Suprapubic skin (tissue), 4 donors: ENCODE measurements at regions not wholly inside any gene's neighbourhood (a gene's known extent, or its start where the extent isn't known, plus 50 kb on each side); places are given as distances from the start of the nearest gene placed in this dataset.

Experiments
- DNase-seq, 2 donors: peaks; one replicate each; pipeline ENCODE4 v3.0.0-alpha.2; 2019; ENCODE audit warnings: low spot score in 2 of 2
- H3K27ac ChIP-seq: fragments of 200-600 bp; sonication (generic); one replicate; pipeline ENCODE4 v1.5.1; 2019
- H3K27me3 ChIP-seq: fragments of 200-600 bp; sonication (generic); one replicate; pipeline ENCODE4 v1.5.1; 2019
- H3K36me3 ChIP-seq: fragments of 200-600 bp; sonication (generic); one replicate; pipeline ENCODE4 v1.5.1; 2019
- H3K4me1 ChIP-seq: fragments of 200-600 bp; sonication (generic); one replicate; pipeline ENCODE4 v1.5.1; 2019
- H3K4me3 ChIP-seq: fragments of 200-600 bp; sonication (generic); one replicate; pipeline ENCODE4 v1.5.1; 2019; ENCODE audit warnings: mild to moderate bottlenecking
- H3K9me3 ChIP-seq: fragments of 200-600 bp; sonication (generic); one replicate; pipeline ENCODE4 v1.5.1; 2019
- CTCF ChIP-seq, 2 donors: fragments of 200-600 bp in 1 of 2; fragments of 450-650 bp in 1 of 2; sonication (generic) in 1 of 2; IDR thresholded peaks; one replicate each; pipeline ENCODE4 v1.5.1; 2016 to 2019; ENCODE audit warnings: antibody characterized with exemption in 2 of 2, mild to moderate bottlenecking in 1 of 2, moderate library complexity in 1 of 2
- EP300 ChIP-seq: sonication (generic); formaldehyde crosslinking; IDR thresholded peaks from one replicate; pipeline ENCODE4 v1.6.1; 2017; ENCODE audit warnings: antibody characterized with exemption
- POLR2A ChIP-seq, 2 donors: fragments of 450-650 bp; IDR thresholded peaks; one replicate each; pipeline ENCODE4 v1.6.1; 2017; ENCODE audit warnings: antibody characterized with exemption in 2 of 2, mild to moderate bottlenecking in 2 of 2, moderate library complexity in 2 of 2
- POLR2AphosphoS5 ChIP-seq, 3 donors: sonication (generic); formaldehyde crosslinking; IDR thresholded peaks; one replicate each; pipeline ENCODE4 v1.6.1; 2017; ENCODE audit warnings: antibody characterized with exemption in 3 of 3
- WGBS: methylation state at CpG from one replicate; pipeline ENCODE4 v1.1.5; 2018; 5-methylcytosine and 5-hydroxymethylcytosine counted together

GRCh38 chr1:38701088-38701487, 158.5 kb downstream of the RRAGC start:
- Histone ChIP-seq H3K4me3 (no peak overlapping the region), H3K36me3 (no peaks in the 10 kb centered on the region), H3K4me1 (no peaks in the 10 kb centered on the region), H3K9me3 (no peaks in the 10 kb centered on the region), H3K27me3 (peaks cover 7% of the 10 kb centered on the region), H3K27ac (no peak overlapping the region)
- 70% methylated on average over 8 of the region's 8 CpGs for WGBS
- no peak for TF ChIP-seq CTCF (IDR thresholded peaks at IDR 0.05)
- TF ChIP-seq EP300: no peak
- TF ChIP-seq POLR2AphosphoS5 (IDR thresholded peaks at IDR 0.05): no peak
- no peak for TF ChIP-seq POLR2A (IDR thresholded peaks at IDR 0.05)
- no peak for DNase-seq

- Histone ChIP-seq H3K9me3 (no peaks in the 10 kb centered on the region), H3K27ac (no peak overlapping the region), H3K27me3 (peaks cover 7% of the 10 kb centered on the region), H3K36me3 (no peaks in the 10 kb centered on the region), H3K4me1 (no peaks in the 10 kb centered on the region), H3K4me3 (no peak overlapping the region)
- DNase-seq: no peak
- 100% methylated on average over 1 of the region's 3 CpGs for WGBS
- TF ChIP-seq EP300 (no peak), CTCF (IDR thresholded peaks at IDR 0.05) (no peak), POLR2A (IDR thresholded peaks at IDR 0.05) (no peak), POLR2AphosphoS5 (IDR thresholded peaks at IDR 0.05) (no peak)
Observed at GRCh38 chr1:38700077-38700470, 159.5 kb downstream of the RRAGC start.

- H3K9me3 ChIP-seq: no peaks in the 10 kb centered on the region
- no peak overlapping the region for H3K27ac ChIP-seq
- no peak overlapping the region for H3K4me3 ChIP-seq
- DNase-seq: no peak
- peaks cover 7% of the 10 kb centered on the region for H3K27me3 ChIP-seq
- TF ChIP-seq POLR2A (IDR thresholded peaks at IDR 0.05): no peak
- TF ChIP-seq EP300: no peak
- TF ChIP-seq POLR2AphosphoS5 (IDR thresholded peaks at IDR 0.05): no peak
- TF ChIP-seq CTCF (IDR thresholded peaks at IDR 0.05): no peak
- 89% methylated on average over 5 of the region's 7 CpGs for WGBS
- no peaks in the 10 kb centered on the region for H3K4me1 ChIP-seq
- H3K36me3 ChIP-seq: no peaks in the 10 kb centered on the region
Observed at GRCh38 chr1:38699330-38700076, 160.1 kb downstream of the RRAGC start.

GRCh38 chr1:38697387-38697786, 162.2 kb downstream of the RRAGC start:
- no peak for DNase-seq
- no peaks in the 10 kb centered on the region for H3K9me3 ChIP-seq
- peaks cover 4% of the 10 kb centered on the region for H3K27me3 ChIP-seq
- H3K4me1 ChIP-seq: no peaks in the 10 kb centered on the region
- no peaks in the 10 kb centered on the region for H3K36me3 ChIP-seq
- TF ChIP-seq POLR2AphosphoS5 (IDR thresholded peaks at IDR 0.05): no peak
- TF ChIP-seq POLR2A (IDR thresholded peaks at IDR 0.05): no peak
- TF ChIP-seq EP300: no peak
- TF ChIP-seq CTCF (IDR thresholded peaks at IDR 0.05): no peak
- H3K27ac ChIP-seq: no peak overlapping the region
- H3K4me3 ChIP-seq: no peak overlapping the region
- WGBS: 86% methylated on average over 1 of the region's 1 CpG

DNA sequence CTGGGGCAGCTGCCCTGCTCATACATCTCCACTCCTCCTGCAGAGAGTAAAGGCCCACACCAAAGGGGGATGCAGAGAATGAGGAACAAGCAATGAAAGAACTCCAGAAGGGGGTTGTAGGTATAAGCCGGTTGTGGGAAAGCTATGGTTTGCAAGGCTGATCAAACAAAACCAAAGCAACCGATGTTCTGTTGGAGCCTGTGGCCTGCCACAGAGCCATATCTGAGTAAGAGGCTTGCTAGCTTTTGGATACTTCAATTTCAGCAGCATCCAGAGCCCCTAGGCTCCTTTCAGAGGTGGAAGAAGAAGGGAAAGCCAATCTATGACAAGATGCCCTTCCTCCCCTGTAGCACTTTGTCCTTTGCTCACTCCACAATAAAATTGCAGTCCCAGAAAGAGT, 163.2 kb downstream of the RRAGC start:
- Histone ChIP-seq H3K9me3 (no peaks in the 10 kb centered on the region), H3K27ac (no peak overlapping the region), H3K27me3 (no peaks in the 10 kb centered on the region), H3K4me3 (no peak overlapping the region), H3K4me1 (no peaks in the 10 kb centered on the region), H3K36me3 (no peaks in the 10 kb centered on the region)
- 100% methylated on average over 2 of the region's 2 CpGs for WGBS
- no peak for TF ChIP-seq CTCF (IDR thresholded peaks at IDR 0.05)
- no peak for DNase-seq
